ENCODE measurements at regions not wholly inside any gene's neighbourhood (a gene's known extent, or its start where the extent isn't known, plus 50 kb on each side); places are given as distances from the start of the nearest gene placed in this dataset.
A peak's percentile ranks its signal among the peaks of the same experiment; 100 is the strongest.
"Not testable (repeated sequence)": the region's sequence is repeated elsewhere in the genome, so short reads cannot be mapped to it uniquely, and the experiment has no call there.

GRCh38 chr12:30548203-30548602 is 147.5 kb downstream of the IPO8 start:
- CTCF ChIA-PET: no interaction called here
- H3K4me2 ChIP-seq: no peak overlapping the region
- H3K27ac ChIP-seq: no peak overlapping the region
- POLR2A ChIA-PET: no interaction called here
- no peaks in the 10 kb centered on the region for H3K9me3 ChIP-seq
- WGBS (ENCODE audit: missing lambda C conversion rate): 29% methylated on average over 1 of the region's 1 CpG
- no peak overlapping the region for H3K4me3 ChIP-seq
- no peaks in the 10 kb centered on the region for H3K4me1 ChIP-seq
- DNase-seq (ENCODE audit: low read depth in 1 of 2, low spot score in 1 of 2) (no peak), FAIRE-seq (peak; percentile 63), ATAC-seq (no peak)
- TF ChIP-seq JUNB (IDR thresholded peaks at IDR 0.05) (no peak), ESRRA (IDR thresholded peaks at IDR 0.05; ENCODE audit: borderline replicate concordance, low read length) (no peak)

GRCh38 chr12:30546121-30546520 is 149.5 kb downstream of the IPO8 start:
- CTCF ChIA-PET: no interaction called here
- no peak for ATAC-seq
- FAIRE-seq: no peak
- Histone ChIP-seq H3K4me3 (no peak overlapping the region), H3K4me2 (no peak overlapping the region), H3K4me1 (no peaks in the 10 kb centered on the region), H3K9me3 (no peaks in the 10 kb centered on the region; the same call in 2 of the 3 replicates), H3K27ac (no peak overlapping the region)
- TF ChIP-seq CEBPB (IDR thresholded peaks at IDR 0.05) (no peak), POLR2A (IDR thresholded peaks at IDR 0.05; ENCODE audit: low read length) (no peak), SMC3 (IDR thresholded peaks at IDR 0.05) (no peak), EP300 (IDR thresholded peaks at IDR 0.05) (no peak), MAX (IDR thresholded peaks at IDR 0.05) (no peak), ESRRA (IDR thresholded peaks at IDR 0.05; ENCODE audit: borderline replicate concordance, low read length) (no peak), HEYL (CRISPR knock-in tag; IDR thresholded peaks at IDR 0.05) (no peak), RNF2 (IDR thresholded peaks at IDR 0.05; ENCODE audit: borderline replicate concordance, low read depth) (no peak), RCOR1 (IDR thresholded peaks at IDR 0.05; ENCODE audit: low read depth, low read length) (no peak), MAZ (IDR thresholded peaks at IDR 0.05; ENCODE audit: borderline replicate concordance, low read depth, low read length) (no peak), TP53 (CRISPR knock-in tag; IDR thresholded peaks at IDR 0.05) (no peak), ZSCAN20 (CRISPR knock-in tag; IDR thresholded peaks at IDR 0.05) (no peak), POLR2AphosphoS2 (conservative IDR thresholded peaks at IDR 0.05; ENCODE audit: low read length) (no peak), REST (IDR thresholded peaks at IDR 0.05) (no peak), HOXB5 (CRISPR knock-in tag; IDR thresholded peaks at IDR 0.05) (no peak)
- peak in 1 of 2 experiments; percentile 10 for DNase-seq (ENCODE audit: low read depth in 1 of 2, low spot score in 1 of 2)
- POLR2A ChIA-PET: no interaction called here
- WGBS (ENCODE audit: missing lambda C conversion rate): 60% methylated on average over 4 of the region's 4 CpGs

GRCh38 chr12:30544704-30545103 is 151.0 kb downstream of the IPO8 start:
- CTCF ChIA-PET: interaction anchor here (0.6 kb wide), 2 partner anchors 18 to 131 kb away, joined by 3 to 4 read pairs; no protein-coding TSS in a partner anchor
- POLR2A ChIA-PET; DNase-seq (ENCODE audit: low read depth in 1 of 2, low spot score in 1 of 2); H3K4me2 ChIP-seq; H3K4me1 ChIP-seq; H3K27ac ChIP-seq; H3K4me3 ChIP-seq; ATAC-seq; H3K9me3 ChIP-seq; FAIRE-seq: not testable (repeated sequence)
- 54% methylated on average over 3 of the region's 3 CpGs for WGBS (ENCODE audit: missing lambda C conversion rate)

GRCh38 chr12:30537228-30537627 is 158.4 kb downstream of the IPO8 start:
- FAIRE-seq (no peak), ATAC-seq (no peak), DNase-seq (ENCODE audit: low read depth in 1 of 2, low spot score in 1 of 2) (no peak)
- Histone ChIP-seq H3K4me3 (no peak overlapping the region), H3K9me3 (no peaks in the 10 kb centered on the region; the same call in 2 of the 3 replicates), H3K4me2 (no peak overlapping the region), H3K27ac (no peak overlapping the region), H3K4me1 (no peaks in the 10 kb centered on the region)
- whole genome bisulfite sequencing (ENCODE audit: missing lambda C conversion rate): 40% methylated on average over 2 of the region's 2 CpGs
- POLR2A ChIA-PET: no interaction called here
- CTCF ChIA-PET: interaction anchor here (1.4 kb wide), 1 partner anchor 14 kb away, joined by 3 read pairs; no protein-coding TSS in a partner anchor
- TF ChIP-seq EHMT2 (IDR thresholded peaks at IDR 0.05; ENCODE audit: low read depth) (no peak), USF2 (IDR thresholded peaks at IDR 0.05) (no peak), HEYL (CRISPR knock-in tag; IDR thresholded peaks at IDR 0.05) (no peak), CEBPB (IDR thresholded peaks at IDR 0.05) (no peak), MYC (IDR thresholded peaks at IDR 0.05; ENCODE audit: borderline replicate concordance, low read length) (no peak), ESRRA (IDR thresholded peaks at IDR 0.05; ENCODE audit: borderline replicate concordance, low read length) (no peak), MAFK (IDR thresholded peaks at IDR 0.05; ENCODE audit: partially characterized antibody) (no peak), CTCF (IDR thresholded peaks at IDR 0.05) (no peak), FOSL2 (IDR thresholded peaks at IDR 0.05) (no peak), FOSL2 (CRISPR knock-in tag; IDR thresholded peaks at IDR 0.05) (no peak), ZSCAN20 (CRISPR knock-in tag; IDR thresholded peaks at IDR 0.05) (no peak), ATOH8 (CRISPR knock-in tag; IDR thresholded peaks at IDR 0.05; ENCODE audit: low read depth) (no peak), FOSB (CRISPR knock-in tag; IDR thresholded peaks at IDR 0.05) (no peak), RNF2 (IDR thresholded peaks at IDR 0.05; ENCODE audit: borderline replicate concordance, low read depth) (no peak)

Measured in A549 (cell line).